ENCODE measurements at regions not wholly inside any gene's neighbourhood (a gene's known extent, or its start where the extent isn't known, plus 50 kb on each side); places are given as distances from the start of the nearest gene placed in this dataset.
"Not testable (repeated sequence)": the region's sequence is repeated elsewhere in the genome, so short reads cannot be mapped to it uniquely, and the experiment has no call there.

GRCh38 chr20:22949331-22950109 lies 85.6 kb upstream of the SSTR4 start:
- DNase-seq (ENCODE audit: low read depth, low spot score): peak; percentile 26

GRCh38 chr20:22951966-22952365 lies 83.1 kb upstream of the SSTR4 start:
- DNase-seq (ENCODE audit: low read depth, low spot score): no peak

- no peak for DNase-seq (ENCODE audit: low read depth, low spot score)
Measured at GRCh38 chr20:22954661-22955060, 80.5 kb upstream of the SSTR4 start.

- no peak for DNase-seq (ENCODE audit: low read depth, low spot score)
Measured at GRCh38 chr20:22958390-22958789, 76.7 kb upstream of the SSTR4 start.

GRCh38 chr20:22962567-22963439 lies 72.3 kb upstream of the SSTR4 start:
- DNase-seq (ENCODE audit: low read depth, low spot score): peak; percentile 24

GRCh38 chr20:22963581-22963980 lies 71.5 kb upstream of the SSTR4 start:
- no peak for DNase-seq (ENCODE audit: low read depth, low spot score)

- DNase-seq (ENCODE audit: low read depth, low spot score): no peak
Measured at GRCh38 chr20:22966787-22967464, 68.2 kb upstream of the SSTR4 start.

GRCh38 chr20:22967706-22968105 lies 67.4 kb upstream of the SSTR4 start:
- not testable (repeated sequence) for DNase-seq (ENCODE audit: low read depth, low spot score)

- not testable (repeated sequence) for DNase-seq (ENCODE audit: low read depth, low spot score)
Measured at GRCh38 chr20:22969031-22969430, 66.1 kb upstream of the SSTR4 start.

GRCh38 chr20:22971077-22971476 lies 64.0 kb upstream of the SSTR4 start:
- not testable (repeated sequence) for DNase-seq (ENCODE audit: low read depth, low spot score)

- no peak for DNase-seq (ENCODE audit: low read depth, low spot score)
Measured at GRCh38 chr20:22974354-22974753, 60.8 kb upstream of the SSTR4 start.

GRCh38 chr20:22977047-22977785 lies 57.9 kb upstream of the SSTR4 start:
- DNase-seq (ENCODE audit: low read depth, low spot score): no peak

- no peak for DNase-seq (ENCODE audit: low read depth, low spot score)
Measured at GRCh38 chr20:22984008-22984407, 51.1 kb upstream of the SSTR4 start.

GRCh38 chr20:22984606-22985005 lies 50.5 kb upstream of the SSTR4 start:
- no peak for DNase-seq (ENCODE audit: low read depth, low spot score)

GRCh38 chr20:22985239-22985778 lies 49.8 kb upstream of the SSTR4 start:
- DNase-seq (ENCODE audit: low read depth, low spot score): no peak

All from smooth muscle cell of the brain vasculature (primary cell).